ENCODE measurements at regions not wholly inside any gene's neighbourhood (a gene's known extent, or its start where the extent isn't known, plus 50 kb on each side); places are given as distances from the start of the nearest gene placed in this dataset.

GRCh38 chr6:165872811-165873210, 209.8 kb upstream of the PDE10A start:
- no peak for DNase-seq (ENCODE audit: low spot score)

GRCh38 chr6:165872311-165872710, 209.3 kb upstream of the PDE10A start:
- DNase-seq (ENCODE audit: low spot score) = no peak

- DNase-seq (ENCODE audit: low spot score) = no peak
Measured at GRCh38 chr6:165871571-165871970, 208.5 kb upstream of the PDE10A start.

GRCh38 chr6:165869526-165869925, 206.5 kb upstream of the PDE10A start:
- DNase-seq (ENCODE audit: low spot score) = no peak

GRCh38 chr6:165864925-165865324, 201.9 kb upstream of the PDE10A start:
- DNase-seq (ENCODE audit: low spot score) = no peak

GRCh38 chr6:165864218-165864617, 201.2 kb upstream of the PDE10A start:
- no peak for DNase-seq (ENCODE audit: low spot score)

- no peak for DNase-seq (ENCODE audit: low spot score)
Measured at GRCh38 chr6:165863801-165864200, 200.8 kb upstream of the PDE10A start.

GRCh38 chr6:165862813-165863212, 199.8 kb upstream of the PDE10A start:
- DNase-seq (ENCODE audit: low spot score) = no peak

- no peak for DNase-seq (ENCODE audit: low spot score)
Measured at GRCh38 chr6:165861226-165861625, 198.2 kb upstream of the PDE10A start.

GRCh38 chr6:165858586-165858985, 195.5 kb upstream of the PDE10A start:
- DNase-seq (ENCODE audit: low spot score) = no peak

GRCh38 chr6:165855856-165856255, 192.8 kb upstream of the PDE10A start:
- DNase-seq (ENCODE audit: low spot score) = no peak

- no peak for DNase-seq (ENCODE audit: low spot score)
Measured at GRCh38 chr6:165854863-165855593, 192.0 kb upstream of the PDE10A start.

GRCh38 chr6:165854061-165854862, 191.2 kb upstream of the PDE10A start:
- DNase-seq (ENCODE audit: low spot score) = no peak

- DNase-seq (ENCODE audit: low spot score) = no peak
Measured at GRCh38 chr6:165852676-165853075, 189.6 kb upstream of the PDE10A start.

GRCh38 chr6:165850434-165851019, 187.5 kb upstream of the PDE10A start:
- DNase-seq (ENCODE audit: low spot score) = peak; percentile 34

- no peak for DNase-seq (ENCODE audit: low spot score)
Measured at GRCh38 chr6:165849534-165850430, 186.7 kb upstream of the PDE10A start.

GRCh38 chr6:165848086-165848426, 185.0 kb upstream of the PDE10A start:
- DNase-seq (ENCODE audit: low spot score) = no peak

- no peak for DNase-seq (ENCODE audit: low spot score)
Measured at GRCh38 chr6:165847407-165848085, 184.5 kb upstream of the PDE10A start.

GRCh38 chr6:165846123-165846966, 183.3 kb upstream of the PDE10A start:
- DNase-seq (ENCODE audit: low spot score) = no peak

- no peak for DNase-seq (ENCODE audit: low spot score)
Measured at GRCh38 chr6:165845493-165845892, 182.5 kb upstream of the PDE10A start.

Measured in hematopoietic multipotent progenitor cell treated with erythropoietin and hydrocortisone succinate and interleukin-3 and kit ligand, for 15 days (in vitro differentiated cells).